K562 (cell line): ENCODE measurements at regions not wholly inside any gene's neighbourhood (a gene's known extent, or its start where the extent isn't known, plus 50 kb on each side); places are given as distances from the start of the nearest gene placed in this dataset.

Experiments
- ATAC-seq: fragments of 200-7000 bp; cut with Tn5 transposase; 3 replicates; pipeline ENCODE4 v1.9.1; 2020; ENCODE audit warnings: moderate library complexity
- BruUV-seq: library from RNA; stranded (reverse); fragments of 400-500 nt; replicated peaks from 2 replicates; lab custom pipeline; 2021; lab: Mats Ljungman, UMichigan
- CTCF ChIA-PET: fragments of 300-600 bp; formaldehyde crosslinking; extraction: SDS; loops from one replicate; lab custom pipeline; 2021; ENCODE audit warnings: low intra/inter-chr PET ratio; lab: Yijun Ruan, JAX
- POLR2A ChIA-PET: fragments of 300-600, 350-650 bp; sonication (Branson Sonifier 250); formaldehyde crosslinking; extraction: SDS; loops from one replicate; lab custom pipeline; 2021; ENCODE audit warnings: antibody characterized with exemption, inconsistent platforms; lab: Yijun Ruan, JAX
- DNase-seq, 4 experiments: peaks; one replicate each; pipeline versions ENCODE4 v3.0.0 to v3.0.0-alpha.2; 2011 to 2018; ENCODE audit warnings: low spot score in 3 of 4, mixed read lengths in 3 of 4; ENCODE audit errors: extremely low read depth in 1 of 4
- FAIRE-seq: peaks from 2 replicates; lab custom pipeline; 2011; peaks lifted over from hg19 to GRCh38; lab: Jason Lieb, UNC
- H2AFZ ChIP-seq: 2 replicates; pipeline ENCODE4 v1.6.0; 2011; ENCODE audit warnings: low read depth, low read length, control low read depth, inconsistent platforms
- H3K27ac ChIP-seq: fragments of 200-600 bp; 3 replicates; pipeline ENCODE4 v1.8.0; 2011; ENCODE audit warnings: low read depth, mild to moderate bottlenecking, control low read depth, inconsistent platforms, low read length, moderate library complexity, mixed read lengths; ENCODE audit errors: extremely low read depth
- H3K27me3 ChIP-seq, 2 experiments: fragments of 300-600 bp in 1 of 2; 2 replicates in 1 of 2; 3 replicates in 1 of 2; pipeline versions ENCODE4 v1.6.0 to v1.8.0; 2011; ENCODE audit warnings: inconsistent platforms in 2 of 2, low read length in 2 of 2, mild to moderate bottlenecking in 1 of 2, mixed read lengths in 1 of 2, moderate library complexity in 1 of 2; ENCODE audit not compliant: control insufficient read depth in 2 of 2, insufficient read depth in 2 of 2
- H3K36me3 ChIP-seq: fragments of 300-600 bp; 3 replicates; pipeline ENCODE4 v1.8.0; 2011; ENCODE audit warnings: mild to moderate bottlenecking, low read length, inconsistent platforms; ENCODE audit not compliant: control insufficient read depth, insufficient read depth
- H3K4me1 ChIP-seq, 2 experiments: fragments of 200-600 bp in 1 of 2; replicated peaks in 1 of 2; 2 replicates in 1 of 2; 3 replicates in 1 of 2; pipeline versions ENCODE4 v1.5.1 to v1.8.0; 2011; ENCODE audit warnings: inconsistent platforms in 2 of 2, low read length in 2 of 2, mild to moderate bottlenecking in 1 of 2, mixed read lengths in 1 of 2, moderate library complexity in 1 of 2; ENCODE audit not compliant: control insufficient read depth in 2 of 2, insufficient read depth in 2 of 2
- H3K4me2 ChIP-seq: 2 replicates; pipeline ENCODE4 v1.6.1; 2011; ENCODE audit warnings: low read length, control low read depth, inconsistent platforms, mixed read lengths; ENCODE audit not compliant: insufficient read depth
- H3K4me3 ChIP-seq: fragments of 200-600 bp; sonication (generic), shearing (Covaris generic); 2 replicates; pipeline ENCODE4 v1.5.1; 2016; ENCODE audit warnings: control low read depth, inconsistent platforms
- H3K79me2 ChIP-seq: fragments of 200-600 bp; 3 replicates; pipeline ENCODE4 v1.8.0; 2011; ENCODE audit warnings: low read length, inconsistent platforms; ENCODE audit not compliant: control insufficient read depth, insufficient read depth
- H3K9ac ChIP-seq, 2 experiments: 2 replicates each; pipeline versions ENCODE4 v1.6.0 to v1.6.1; 2011; ENCODE audit warnings: low read depth in 2 of 2, low read length in 2 of 2, control low read depth in 1 of 2, inconsistent platforms in 1 of 2, mild to moderate bottlenecking in 1 of 2, mixed read lengths in 1 of 2; ENCODE audit not compliant: insufficient read depth in 1 of 2
- H3K9me1 ChIP-seq: one replicate; pipeline ENCODE4 v1.6.0; 2011; ENCODE audit warnings: inconsistent platforms, mild to moderate bottlenecking, low read length, moderate library complexity; ENCODE audit not compliant: control insufficient read depth, insufficient read depth
- H3K9me3 ChIP-seq: replicated peaks from 2 replicates; pipeline ENCODE4 v1.5.1; 2011; ENCODE audit warnings: low read depth, low read length, inconsistent platforms; ENCODE audit not compliant: control insufficient read depth, insufficient read depth
- H4K20me1 ChIP-seq: replicated peaks from 2 replicates; pipeline ENCODE4 v1.6.1; 2011; ENCODE audit warnings: low read length, inconsistent platforms, mixed read lengths; ENCODE audit not compliant: control insufficient read depth, insufficient read depth
- ARHGAP35 ChIP-seq: fragments of 450-650 bp; IDR thresholded peaks from 2 replicates; pipeline ENCODE4 v1.6.1; 2018; ENCODE audit not compliant: partially characterized antibody
- ARID1B ChIP-seq: fragments of 450-650 bp; IDR thresholded peaks from 2 replicates; pipeline ENCODE4 v1.6.1; 2016; ENCODE audit warnings: antibody characterized with exemption, mild to moderate bottlenecking, inconsistent platforms
- ASH1L ChIP-seq: fragments of 450-650 bp; IDR thresholded peaks from 2 replicates; pipeline ENCODE4 v1.6.1; 2018; ENCODE audit warnings: borderline replicate concordance, mild to moderate bottlenecking, low read depth; ENCODE audit not compliant: partially characterized antibody
- CHAMP1 ChIP-seq: fragments of 450-650 bp; IDR thresholded peaks from 2 replicates; pipeline ENCODE4 v1.6.1; 2016; ENCODE audit warnings: mild to moderate bottlenecking
- E2F1 ChIP-seq: sonication (generic); formaldehyde crosslinking; IDR thresholded peaks from 2 replicates; pipeline ENCODE4 v1.8.1; 2023; ENCODE audit warnings: mild to moderate bottlenecking, missing genetic modification reagents, moderate library complexity
- ELF2 ChIP-seq: fragments of 250-450 bp; sonication (Bioruptor Pico); IDR thresholded peaks from 2 replicates; pipeline ENCODE4 v1.5.0; 2021; ENCODE audit warnings: mild to moderate bottlenecking
- MBD2 ChIP-seq: sonication (generic); IDR thresholded peaks from 2 replicates; pipeline ENCODE4 v1.6.1; 2016; ENCODE audit warnings: low read depth, borderline replicate concordance
- MCM3 ChIP-seq: fragments of 450-650 bp; IDR thresholded peaks from 2 replicates; pipeline ENCODE4 v1.6.1; 2016
- MCM7 ChIP-seq, 2 experiments: fragments of 450-650 bp; IDR thresholded peaks; 2 replicates each; pipeline ENCODE4 v1.6.1; 2016 to 2018
- NEUROD1 ChIP-seq: fragments of 150-350 bp; IDR thresholded peaks from 2 replicates; pipeline ENCODE4 v1.6.1; 2014; ENCODE audit warnings: borderline replicate concordance, low read length, low read depth; ENCODE audit not compliant: partially characterized antibody
- OTX1 ChIP-seq: fragments of 450-650 bp; formaldehyde crosslinking; IDR thresholded peaks from 2 replicates; pipeline ENCODE4 v1.4.0; 2022; ENCODE audit warnings: mild to moderate bottlenecking
- PCBP2 ChIP-seq: fragments of 200-400 bp; formaldehyde crosslinking; IDR thresholded peaks from 2 replicates; pipeline ENCODE4 v1.6.1; 2018; ENCODE audit warnings: low read length, low read depth, mild to moderate bottlenecking, moderate library complexity; ENCODE audit not compliant: poor library complexity, severe bottlenecking
- TCF3 ChIP-seq: sonication (generic); formaldehyde crosslinking; IDR thresholded peaks from 2 replicates; pipeline ENCODE4 v1.4.0; 2020; ENCODE audit warnings: mild to moderate bottlenecking, missing genetic modification reagents
- ZNF79 ChIP-seq: fragments of 250-450 bp; sonication (Bioruptor Pico); IDR thresholded peaks from 2 replicates; pipeline ENCODE4 v1.4.0; 2020; ENCODE audit warnings: low read depth, mild to moderate bottlenecking, moderate library complexity
- ZNF830 ChIP-seq: fragments of 250-450 bp; sonication (Bioruptor Pico); IDR thresholded peaks from 2 replicates; pipeline ENCODE4 v1.5.0; 2021; ENCODE audit warnings: mild to moderate bottlenecking
- WGBS: fragments of 100-300 bp; shearing (Covaris generic); methylation state at CpG from one replicate; pipeline ENCODE4 v1.1.6; 2016; ENCODE audit warnings: low coverage, mixed read lengths; ENCODE audit not compliant: insufficient coverage; ENCODE audit errors: missing lambda C conversion rate; 5-methylcytosine and 5-hydroxymethylcytosine counted together
- in situ Hi-C: fragments of 300-500 bp; cut with MboI; formaldehyde crosslinking; loops from 4 replicates; pipeline ENCODE4 v1.15.0; 2018; ENCODE audit warnings: inconsistent platforms, mixed read lengths
- intact Hi-C: fragments of 100-400 bp; cut with micrococcal nuclease; formaldehyde crosslinking; loops from 2 replicates; pipeline ENCODE4 v1.14.2; 2022

- FAIRE-seq, result no peak
- 17% methylated on average over 1 of the region's 1 CpG for WGBS
- Histone ChIP-seq H3K27me3 (no peaks in the 10 kb centered on the region), H3K79me2 (no peaks in the 10 kb centered on the region), H3K4me3 (no peak overlapping the region), H4K20me1 (no peaks in the 10 kb centered on the region), H3K4me1 (no peaks in the 10 kb centered on the region), H3K27ac (no peak overlapping the region), H3K9me3 (no peaks in the 10 kb centered on the region), H3K36me3 (no peaks in the 10 kb centered on the region), H3K4me2 (no peak overlapping the region), H2AFZ (no peak overlapping the region), H3K9ac (no peak overlapping the region), H3K9me1 (no peaks in the 10 kb centered on the region)
- CTCF ChIA-PET, result no interaction called here
- DNase-seq, result no peak
- intact Hi-C loops (no loop called here), in situ Hi-C loops (no loop called here)
- POLR2A ChIA-PET, result no interaction called here
- ATAC-seq, result no peak
- no peak for TF ChIP-seq OTX1 (CRISPR knock-in tag)
- no peak for TF ChIP-seq ZNF79 (CRISPR knock-in tag)
- TF ChIP-seq ELF2 (CRISPR knock-in tag), result no peak
- no peak for TF ChIP-seq PCBP2
- TF ChIP-seq ZNF830 (CRISPR knock-in tag), result no peak
- TF ChIP-seq MBD2, result no peak
- TF ChIP-seq ARHGAP35, result no peak
- no peak for TF ChIP-seq MCM3
- TF ChIP-seq MCM7 (IDR thresholded peaks at IDR 0.05), result no peak
- no peak for TF ChIP-seq NEUROD1
- TF ChIP-seq ASH1L, result no peak
- TF ChIP-seq CHAMP1, result no peak
- TF ChIP-seq ARID1B, result no peak
- TF ChIP-seq E2F1 (CRISPR knock-in tag), result no peak
- no peak for TF ChIP-seq TCF3
- no TSS peak for BruUV-seq
These were observed 316.5 kb upstream of the ADAMTS9 start for GRCh38 chr3:65004306-65004705.
